ENCODE measurements at regions not wholly inside any gene's neighbourhood (a gene's known extent, or its start where the extent isn't known, plus 50 kb on each side); places are given as distances from the start of the nearest gene placed in this dataset.
A peak's percentile ranks its signal among the peaks of the same experiment; 100 is the strongest.
"Not testable (repeated sequence)": the region's sequence is repeated elsewhere in the genome, so short reads cannot be mapped to it uniquely, and the experiment has no call there.

GRCh38 chr18:76274468-76275289, 220.4 kb downstream of the ZNF516 start:
- peak; percentile 20 for DNase-seq

DNA sequence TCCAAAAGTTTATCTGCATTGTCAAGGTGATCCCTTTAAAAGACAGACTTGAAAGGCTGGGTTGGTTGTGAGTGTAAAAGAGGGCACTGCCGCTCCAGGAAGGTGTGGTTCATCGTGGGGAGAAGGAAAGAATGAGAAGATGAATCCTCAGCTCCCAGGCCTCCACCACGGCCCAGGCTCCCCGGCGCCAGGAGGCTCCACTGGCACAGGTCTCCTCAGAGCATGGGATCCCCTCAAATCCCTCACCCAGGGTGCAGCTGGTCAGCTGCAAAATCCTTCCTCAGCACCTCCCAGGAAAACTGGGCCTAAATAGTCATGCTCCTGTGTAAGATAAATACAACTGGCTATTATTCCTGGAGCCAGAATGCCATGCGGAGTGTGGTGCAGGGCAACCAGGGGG, 221.1 kb downstream of the ZNF516 start:
- no peaks in the 10 kb centered on the region for H3K36me3 ChIP-seq
- H3K27me3 ChIP-seq: no peaks in the 10 kb centered on the region
- H3K9me3 ChIP-seq: no peaks in the 10 kb centered on the region
- DNase-seq: no peak
- no peak for TF ChIP-seq CTCF (IDR thresholded peaks at IDR 0.05; ENCODE audit: low read depth, low read length)
- H3K4me1 ChIP-seq: no peaks in the 10 kb centered on the region
- H3K4me3 ChIP-seq (ENCODE audit: low read depth, low read length): no peak overlapping the region

More at GRCh38 chr18:76274468-76275289, 220.4 kb downstream of the ZNF516 start:
- Histone ChIP-seq H3K36me3 (no peaks in the 10 kb centered on the region), H3K4me3 (ENCODE audit: low read depth, low read length) (no peak overlapping the region), H3K4me1 (no peaks in the 10 kb centered on the region), H3K9me3 (no peaks in the 10 kb centered on the region), H3K27me3 (no peaks in the 10 kb centered on the region)
- TF ChIP-seq CTCF (IDR thresholded peaks at IDR 0.05; ENCODE audit: low read depth, low read length): peak; percentile 41

- Histone ChIP-seq H3K9me3 (no peaks in the 10 kb centered on the region), H3K4me1 (no peaks in the 10 kb centered on the region), H3K36me3 (no peaks in the 10 kb centered on the region), H3K4me3 (ENCODE audit: low read depth, low read length) (no peak overlapping the region), H3K27me3 (no peaks in the 10 kb centered on the region)
- DNase-seq: no peak
- TF ChIP-seq CTCF (IDR thresholded peaks at IDR 0.05; ENCODE audit: low read depth, low read length): no peak
These were observed 222.0 kb downstream of the ZNF516 start for GRCh38 chr18:76273036-76273545.

DNA sequence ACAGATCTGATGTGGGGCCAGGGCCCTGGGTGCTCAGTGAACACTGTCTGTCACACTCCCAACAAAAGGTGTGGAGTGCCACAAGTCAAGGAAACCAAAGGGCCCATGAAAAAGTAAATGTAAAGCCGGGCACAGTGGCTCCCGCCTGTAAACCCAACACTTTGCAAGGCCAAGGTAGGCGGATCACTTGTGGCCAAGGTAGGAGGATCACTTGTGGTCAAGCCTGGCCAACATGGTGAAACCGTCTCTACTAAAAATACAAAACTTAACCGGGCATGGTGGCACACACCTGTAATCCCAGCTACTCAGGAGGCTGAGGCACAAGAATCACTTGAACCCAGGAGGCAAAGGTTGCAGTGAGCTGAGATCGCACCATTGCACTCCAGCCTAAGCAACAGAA, 227.6 kb downstream of the ZNF516 start:
- H3K27me3 ChIP-seq; H3K4me1 ChIP-seq; H3K4me3 ChIP-seq (ENCODE audit: low read depth, low read length); H3K9me3 ChIP-seq; DNase-seq; H3K36me3 ChIP-seq: not testable (repeated sequence)

DNA sequence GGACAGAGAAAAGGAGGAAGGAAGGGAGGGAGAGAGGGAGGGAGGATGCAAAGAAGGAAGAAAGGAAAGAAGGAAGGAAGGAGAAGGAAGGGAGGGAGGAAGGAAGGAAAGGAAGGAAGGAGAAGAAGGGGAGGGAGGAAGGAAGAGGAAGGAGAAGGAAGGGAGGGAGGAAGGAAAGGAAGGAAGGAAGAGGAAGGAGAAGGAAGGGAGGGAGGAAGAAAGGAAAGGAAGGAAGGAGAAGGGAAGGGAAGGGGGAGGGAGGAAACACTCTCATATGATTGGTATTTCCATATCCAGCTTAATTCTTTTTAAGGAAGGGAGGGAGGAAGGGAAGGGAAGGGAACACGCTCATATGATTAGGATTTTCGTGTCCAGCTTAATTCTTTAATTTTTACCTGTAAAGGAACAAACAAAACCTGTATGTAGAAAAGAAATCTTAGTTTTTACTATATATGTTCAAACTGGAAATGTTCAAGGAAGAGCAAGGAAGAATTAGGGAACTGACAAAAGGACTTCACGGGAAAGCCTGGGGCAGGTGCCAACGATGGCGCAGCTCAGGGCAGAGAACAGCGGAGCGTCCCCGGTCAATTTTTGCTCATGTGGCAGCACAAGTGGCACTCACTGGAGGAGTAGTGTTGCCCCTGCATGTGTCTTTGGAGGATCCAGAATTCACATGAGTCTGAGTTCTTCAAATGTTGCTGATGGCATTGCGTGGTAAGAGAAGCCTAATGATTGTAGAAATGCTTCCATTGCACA, 228.6 kb downstream of the ZNF516 start:
- Histone ChIP-seq H3K9me3 (no peaks in the 10 kb centered on the region), H3K36me3 (no peaks in the 10 kb centered on the region), H3K27me3 (no peaks in the 10 kb centered on the region), H3K4me3 (ENCODE audit: low read depth, low read length) (no peak overlapping the region), H3K4me1 (no peaks in the 10 kb centered on the region)
- DNase-seq: no peak
- TF ChIP-seq CTCF (IDR thresholded peaks at IDR 0.05; ENCODE audit: low read depth, low read length): no peak

DNA sequence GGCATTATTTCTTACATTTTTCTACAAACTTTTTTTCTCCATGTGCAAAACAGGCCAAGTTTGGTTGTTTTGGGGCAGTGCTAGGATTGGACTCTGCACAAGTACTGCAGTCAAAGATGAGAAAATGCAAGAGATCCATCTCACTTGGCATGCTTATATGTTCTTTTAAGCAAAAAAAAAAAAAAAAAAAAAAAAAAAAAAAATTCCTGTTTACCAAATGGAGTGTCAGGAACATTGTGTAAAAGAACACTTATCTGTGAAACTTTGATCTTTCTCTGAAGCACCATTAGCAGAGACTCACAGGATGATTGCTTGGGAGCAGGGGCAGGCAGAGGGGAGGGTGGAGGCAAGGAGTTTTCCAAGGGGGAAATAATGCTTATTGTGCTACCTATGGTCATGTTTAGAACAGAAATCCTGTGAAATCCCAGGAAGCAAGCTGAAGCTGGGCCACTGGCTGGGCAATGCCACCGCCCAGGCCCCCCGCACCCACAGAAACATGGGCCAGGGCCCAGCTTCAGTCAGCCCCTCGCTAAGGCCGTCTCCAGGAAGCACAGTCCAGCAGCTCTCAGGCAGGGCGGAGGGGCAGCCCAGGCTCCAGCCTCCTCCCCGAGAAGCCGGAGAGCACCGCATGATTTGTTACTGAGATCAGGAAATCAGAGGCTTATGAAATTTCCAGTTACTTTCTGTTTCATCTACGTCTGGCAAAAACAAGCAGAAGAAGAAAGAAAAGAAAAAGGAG, 229.4 kb downstream of the ZNF516 start:
- DNase-seq: no peak
- no peaks in the 10 kb centered on the region for H3K27me3 ChIP-seq
- no peak overlapping the region for H3K4me3 ChIP-seq (ENCODE audit: low read depth, low read length)
- no peaks in the 10 kb centered on the region for H3K4me1 ChIP-seq
- no peaks in the 10 kb centered on the region for H3K9me3 ChIP-seq
- H3K36me3 ChIP-seq: no peaks in the 10 kb centered on the region
- TF ChIP-seq CTCF (IDR thresholded peaks at IDR 0.05; ENCODE audit: low read depth, low read length): no peak

Data from BE2C (cell line).